PC-3 (cell line): ENCODE measurements at regions not wholly inside any gene's neighbourhood (a gene's known extent, or its start where the extent isn't known, plus 50 kb on each side); places are given as distances from the start of the nearest gene placed in this dataset.

Experiments
- ATAC-seq: fragments of 200-7000 bp; cut with Tn5 transposase; 2 replicates; pipeline ENCODE4 v1.9.1; 2020; ENCODE audit warnings: mild to moderate bottlenecking, moderate library complexity
- BruUV-seq: library from RNA; stranded (reverse); fragments of 400-500 nt; replicated peaks from 2 replicates; lab custom pipeline; 2021; lab: Mats Ljungman, UMichigan
- CTCF ChIA-PET: fragments of 300-600 bp; sonication (Branson Sonifier 250); formaldehyde crosslinking; loops from one replicate; lab custom pipeline; 2022; ENCODE audit warnings: antibody characterized with exemption; lab: Charles Lee
- POLR2A ChIA-PET: fragments of 300-600 bp; sonication (Branson Sonifier 250); formaldehyde crosslinking; loops from one replicate; lab custom pipeline; 2022; ENCODE audit warnings: antibody characterized with exemption; ENCODE audit not compliant: unreplicated experiment; lab: Charles Lee
- DNase-seq: peaks from one replicate; pipeline ENCODE4 v3.0.0-alpha.2; 2015
- H2AFZ ChIP-seq: fragments of 300-600 bp; sonication (generic); 2 replicates; pipeline ENCODE4 v1.6.0; 2016; ENCODE audit warnings: antibody characterized with exemption, low read length
- H3F3A ChIP-seq: fragments of 300-600 bp; sonication (generic); one replicate; pipeline ENCODE4 v1.6.0; 2017; ENCODE audit warnings: antibody characterized with exemption, low read length, control low read depth, mild to moderate bottlenecking; ENCODE audit not compliant: unreplicated experiment
- H3K27ac ChIP-seq: fragments of 300-600 bp; sonication (generic); 2 replicates; pipeline ENCODE4 v1.5.1; 2016; ENCODE audit warnings: mild to moderate bottlenecking, low read length
- H3K27me3 ChIP-seq: fragments of 300-600 bp; sonication (generic); 2 replicates; pipeline ENCODE4 v1.6.1; 2016; ENCODE audit warnings: low read length, mixed read lengths
- H3K36me3 ChIP-seq: fragments of 300-600 bp; sonication (generic); 2 replicates; pipeline ENCODE4 v1.6.1; 2016; ENCODE audit warnings: low read depth, mixed run types, low read length, mixed read lengths
- H3K4me1 ChIP-seq: fragments of 300-600 bp; sonication (generic); 2 replicates; pipeline ENCODE4 v1.5.1; 2016; ENCODE audit warnings: low read length; ENCODE audit not compliant: insufficient read depth
- H3K4me2 ChIP-seq: fragments of 300-600 bp; sonication (generic); 2 replicates; pipeline ENCODE4 v1.6.0; 2016; ENCODE audit warnings: low read length
- H3K4me3 ChIP-seq: fragments of 300-600 bp; sonication (generic); 2 replicates; pipeline ENCODE4 v1.5.1; 2016; ENCODE audit warnings: mild to moderate bottlenecking, low read length, mixed read lengths
- H3K79me2 ChIP-seq: fragments of 300-600 bp; sonication (generic); 2 replicates; pipeline ENCODE4 v1.6.1; 2017; ENCODE audit warnings: low read length, mixed read lengths
- H3K9ac ChIP-seq: fragments of 300-600 bp; sonication (generic); 2 replicates; pipeline ENCODE4 v1.6.0; 2016; ENCODE audit warnings: mild to moderate bottlenecking, low read length
- H3K9me2 ChIP-seq: fragments of 300-600 bp; sonication (generic); replicated peaks from 2 replicates; pipeline ENCODE4 v1.6.1; 2016; ENCODE audit warnings: mixed run types, low read length, mixed read lengths
- H3K9me3 ChIP-seq: fragments of 300-600 bp; sonication (generic); 2 replicates; pipeline ENCODE4 v1.6.1; 2016; ENCODE audit warnings: low read length, mixed read lengths
- H4K20me1 ChIP-seq: fragments of 300-600 bp; sonication (generic); 2 replicates; pipeline ENCODE4 v1.6.1; 2016; ENCODE audit warnings: low read length, mixed read lengths
- CTCF ChIP-seq: fragments of 300-600 bp; sonication (generic); conservative IDR thresholded peaks from 2 replicates; pipeline ENCODE4 v1.5.1; 2017; ENCODE audit warnings: antibody characterized with exemption, low read depth, mild to moderate bottlenecking, low read length
- EZH2 ChIP-seq: fragments of 300-600 bp; sonication (generic); IDR thresholded peaks from one replicate; pipeline ENCODE4 v1.6.1; 2017; ENCODE audit warnings: antibody characterized with exemption, mild to moderate bottlenecking, low read length; ENCODE audit not compliant: unreplicated experiment
- EZH2phosphoT487 ChIP-seq: fragments of 300-600 bp; sonication (generic); IDR thresholded peaks from 2 replicates; pipeline ENCODE4 v1.6.1; 2018; ENCODE audit warnings: mild to moderate bottlenecking, antibody characterized with exemption, low read length, borderline replicate concordance
- intact Hi-C: fragments of 100-400 bp; cut with micrococcal nuclease; formaldehyde crosslinking; loops from 2 replicates; pipeline ENCODE4 v1.9.0; 2023

- Histone ChIP-seq H3F3A (no peaks in the 10 kb centered on the region), H3K4me3 (no peak overlapping the region), H3K36me3 (no peaks in the 10 kb centered on the region), H3K9me3 (no peaks in the 10 kb centered on the region), H3K9ac (no peak overlapping the region), H3K4me1 (no peaks in the 10 kb centered on the region), H4K20me1 (no peaks in the 10 kb centered on the region), H3K9me2 (no peaks in the 10 kb centered on the region), H3K27ac (no peak overlapping the region), H3K27me3 (no peaks in the 10 kb centered on the region), H3K4me2 (no peak overlapping the region), H3K79me2 (no peaks in the 10 kb centered on the region), H2AFZ (no peak overlapping the region)
- no peak for DNase-seq
- ChIA-PET POLR2A (no interaction called here), CTCF (no interaction called here)
- TF ChIP-seq CTCF (no peak), EZH2 (no peak), EZH2phosphoT487 (no peak)
- BruUV-seq: no TSS peak
- peak; percentile 77 for ATAC-seq
- intact Hi-C loops: no loop called here
Observed at GRCh38 chr3:153001210-153002078, 160.6 kb upstream of the RAP2B start.

DNA sequence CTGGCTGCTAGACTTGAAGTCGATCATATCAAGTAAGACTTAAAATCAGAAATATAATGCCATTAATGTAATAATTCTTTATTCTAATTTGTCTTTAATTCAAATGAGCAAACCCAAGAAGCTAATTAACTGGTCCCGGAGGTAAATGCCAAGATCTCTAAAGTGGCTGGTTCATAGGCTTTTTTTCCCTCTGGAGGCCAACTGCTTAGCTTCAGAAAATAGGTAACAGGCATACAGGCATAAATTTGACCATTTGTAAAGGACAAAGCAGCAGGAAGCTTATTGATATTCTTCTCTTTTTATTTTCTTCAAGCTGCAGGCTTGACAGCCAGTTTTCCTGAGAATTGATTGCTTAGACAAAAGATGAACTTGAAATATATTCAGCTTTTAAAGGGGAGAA is 158.6 kb upstream of the RAP2B start:
- POLR2A ChIA-PET: no interaction called here
- H3K9me2 ChIP-seq: no peaks in the 10 kb centered on the region
- DNase-seq: no peak
- CTCF ChIA-PET: no interaction called here
- no peaks in the 10 kb centered on the region for H3F3A ChIP-seq
- H3K4me1 ChIP-seq: no peaks in the 10 kb centered on the region
- H3K36me3 ChIP-seq: no peaks in the 10 kb centered on the region
- intact Hi-C loops: no loop called here
- no TSS peak for BruUV-seq
- no peak overlapping the region for H3K4me2 ChIP-seq
- H3K27me3 ChIP-seq: no peaks in the 10 kb centered on the region
- no peaks in the 10 kb centered on the region for H3K9me3 ChIP-seq
- no peak overlapping the region for H2AFZ ChIP-seq
- H3K27ac ChIP-seq: no peak overlapping the region
- H3K79me2 ChIP-seq: no peaks in the 10 kb centered on the region
- ATAC-seq: no peak
- no peaks in the 10 kb centered on the region for H4K20me1 ChIP-seq
- no peak overlapping the region for H3K9ac ChIP-seq
- no peak overlapping the region for H3K4me3 ChIP-seq
- no peak for TF ChIP-seq CTCF
- no peak for TF ChIP-seq EZH2phosphoT487
- no peak for TF ChIP-seq EZH2

DNA sequence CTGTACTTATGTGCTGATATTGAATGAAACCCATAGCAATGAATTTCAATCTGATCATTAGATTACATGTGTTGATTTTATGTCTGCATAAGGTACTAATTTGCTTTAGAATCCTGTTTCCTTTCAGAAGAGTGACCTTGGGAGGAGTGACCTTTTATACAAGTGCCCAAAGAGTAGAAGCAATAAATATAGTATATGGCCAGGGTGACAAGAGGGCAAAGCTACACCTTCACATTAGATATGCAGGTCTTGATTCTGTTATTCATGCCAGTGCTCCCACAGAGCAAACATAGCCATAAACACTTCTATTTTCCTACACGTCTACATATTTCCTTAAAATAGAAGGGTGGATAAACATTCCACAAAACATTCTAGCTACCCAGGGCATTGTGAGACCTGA is 158.2 kb upstream of the RAP2B start:
- Histone ChIP-seq H3K4me2 (no peak overlapping the region), H3K4me3 (no peak overlapping the region), H4K20me1 (no peaks in the 10 kb centered on the region), H3K27me3 (no peaks in the 10 kb centered on the region), H3F3A (no peaks in the 10 kb centered on the region), H3K9me3 (no peaks in the 10 kb centered on the region), H3K36me3 (no peaks in the 10 kb centered on the region), H3K4me1 (no peaks in the 10 kb centered on the region), H2AFZ (no peak overlapping the region), H3K79me2 (no peaks in the 10 kb centered on the region), H3K9me2 (no peaks in the 10 kb centered on the region), H3K27ac (no peak overlapping the region), H3K9ac (no peak overlapping the region)
- TF ChIP-seq EZH2 (no peak), EZH2phosphoT487 (no peak), CTCF (no peak)
- ATAC-seq: no peak
- no TSS peak for BruUV-seq
- DNase-seq: no peak
- intact Hi-C loops: no loop called here
- POLR2A ChIA-PET: no interaction called here
- CTCF ChIA-PET: no interaction called here
